ENCODE measurements at regions not wholly inside any gene's neighbourhood (a gene's known extent, or its start where the extent isn't known, plus 50 kb on each side); places are given as distances from the start of the nearest gene placed in this dataset.

DNA sequence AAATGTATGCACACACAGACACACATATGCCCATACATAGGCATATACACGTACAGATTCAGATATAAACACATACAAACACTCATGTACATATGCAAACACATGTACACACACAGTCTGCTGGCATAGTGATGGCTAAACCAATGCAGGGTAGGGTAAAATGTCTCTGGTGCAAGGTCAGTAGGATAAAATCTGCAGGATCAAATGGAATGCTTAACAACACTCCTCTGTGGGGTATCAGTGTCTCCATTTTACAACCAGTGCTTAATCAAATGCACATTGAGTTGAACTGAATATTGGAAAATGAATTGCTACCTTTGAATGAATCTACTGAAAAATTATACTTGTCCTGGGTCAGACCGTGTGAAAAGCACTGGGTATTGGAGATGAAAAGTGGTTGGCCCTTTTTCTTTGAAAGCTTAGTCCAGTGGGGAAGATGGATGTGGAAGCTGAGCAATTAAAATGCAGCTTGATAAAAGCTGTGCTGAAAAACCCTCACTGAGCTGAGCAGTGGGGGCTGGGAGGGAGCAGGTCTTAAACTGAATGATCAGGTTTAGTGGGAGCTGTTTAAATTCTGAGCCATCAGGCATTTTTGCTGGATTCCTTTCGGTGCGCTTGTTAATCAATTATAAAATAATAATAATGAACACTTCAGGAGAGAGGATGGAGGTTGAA, 314.7 kb downstream of the HAPSTR1 start:
- no peak for DNase-seq (ENCODE audit: extremely low read depth, low read depth)
- H3K4me3 ChIP-seq (replicated peaks; ENCODE audit: low read depth, low read length), result no peak overlapping the region
- TF ChIP-seq, protein P1, sequence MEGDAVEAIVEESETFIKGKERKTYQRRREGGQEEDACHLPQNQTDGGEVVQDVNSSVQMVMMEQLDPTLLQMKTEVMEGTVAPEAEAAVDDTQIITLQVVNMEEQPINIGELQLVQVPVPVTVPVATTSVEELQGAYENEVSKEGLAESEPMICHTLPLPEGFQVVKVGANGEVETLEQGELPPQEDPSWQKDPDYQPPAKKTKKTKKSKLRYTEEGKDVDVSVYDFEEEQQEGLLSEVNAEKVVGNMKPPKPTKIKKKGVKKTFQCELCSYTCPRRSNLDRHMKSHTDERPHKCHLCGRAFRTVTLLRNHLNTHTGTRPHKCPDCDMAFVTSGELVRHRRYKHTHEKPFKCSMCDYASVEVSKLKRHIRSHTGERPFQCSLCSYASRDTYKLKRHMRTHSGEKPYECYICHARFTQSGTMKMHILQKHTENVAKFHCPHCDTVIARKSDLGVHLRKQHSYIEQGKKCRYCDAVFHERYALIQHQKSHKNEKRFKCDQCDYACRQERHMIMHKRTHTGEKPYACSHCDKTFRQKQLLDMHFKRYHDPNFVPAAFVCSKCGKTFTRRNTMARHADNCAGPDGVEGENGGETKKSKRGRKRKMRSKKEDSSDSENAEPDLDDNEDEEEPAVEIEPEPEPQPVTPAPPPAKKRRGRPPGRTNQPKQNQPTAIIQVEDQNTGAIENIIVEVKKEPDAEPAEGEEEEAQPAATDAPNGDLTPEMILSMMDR (IDR thresholded peaks at IDR 0.05; ENCODE audit: low read depth, low read length, missing control alignments), result no peak

DNA sequence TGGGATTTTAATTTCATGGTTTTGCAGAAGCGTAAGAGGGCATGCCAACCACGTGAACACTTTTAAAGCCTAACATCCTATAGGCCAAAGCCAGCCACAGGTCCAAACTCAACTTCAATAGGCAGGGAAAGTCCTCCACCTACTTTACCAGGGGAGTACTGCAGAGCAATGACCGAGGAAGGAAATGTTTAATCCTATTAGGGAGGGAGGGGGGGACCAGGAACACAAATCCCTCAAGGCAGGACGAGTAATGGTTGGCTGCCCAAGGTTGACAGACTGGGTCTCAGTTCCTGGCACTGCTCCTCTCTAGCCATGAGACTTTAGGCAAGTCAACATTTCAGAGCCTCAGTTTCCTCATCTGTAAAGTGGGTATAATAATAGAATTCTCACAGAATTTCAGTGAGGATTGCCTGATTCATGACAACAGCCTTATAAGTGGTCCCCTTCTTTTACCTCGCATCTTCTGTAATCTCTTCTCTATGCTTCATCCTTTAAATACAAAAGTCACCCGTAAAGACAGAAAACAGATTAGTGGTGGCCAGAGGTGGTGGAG, 315.8 kb downstream of the HAPSTR1 start:
- TF ChIP-seq, protein P1 (IDR thresholded peaks at IDR 0.05; ENCODE audit: low read depth, low read length, missing control alignments), result no peak
- no peak for DNase-seq (ENCODE audit: extremely low read depth, low read depth)
- no peak overlapping the region for H3K4me3 ChIP-seq (replicated peaks; ENCODE audit: low read depth, low read length)

DNA sequence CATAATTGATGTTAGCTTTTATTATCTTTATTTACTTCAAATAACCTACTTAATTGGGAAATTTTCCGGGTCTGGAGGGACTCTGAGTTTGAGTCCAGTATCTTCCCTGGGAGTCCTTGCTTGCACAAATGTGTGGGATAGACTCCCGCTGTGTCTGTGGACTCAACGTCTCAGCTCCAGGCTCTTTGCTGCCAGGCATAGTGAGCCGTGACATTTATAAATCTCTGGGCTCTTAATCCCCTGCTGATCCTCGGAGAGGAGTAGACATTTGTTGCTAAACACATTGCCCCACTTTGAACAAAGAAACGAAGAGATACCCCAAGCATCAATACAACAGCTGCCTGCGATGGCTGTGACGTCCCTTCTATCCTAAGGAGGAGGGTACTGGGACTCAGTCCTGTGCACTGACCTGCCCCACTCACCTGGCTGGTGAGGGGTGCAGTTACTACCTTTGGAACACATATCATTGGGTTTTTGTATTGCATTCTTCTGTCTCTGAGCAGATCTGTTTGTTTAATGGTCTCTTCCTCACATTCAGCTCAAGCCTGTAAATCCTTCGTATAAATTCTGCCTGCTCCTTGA, 316.9 kb downstream of the HAPSTR1 start:
- no peak for DNase-seq (ENCODE audit: extremely low read depth, low read depth)
- TF ChIP-seq, protein P1 (IDR thresholded peaks at IDR 0.05; ENCODE audit: low read depth, low read length, missing control alignments), result no peak
- no peak overlapping the region for H3K4me3 ChIP-seq (replicated peaks; ENCODE audit: low read depth, low read length)

DNA sequence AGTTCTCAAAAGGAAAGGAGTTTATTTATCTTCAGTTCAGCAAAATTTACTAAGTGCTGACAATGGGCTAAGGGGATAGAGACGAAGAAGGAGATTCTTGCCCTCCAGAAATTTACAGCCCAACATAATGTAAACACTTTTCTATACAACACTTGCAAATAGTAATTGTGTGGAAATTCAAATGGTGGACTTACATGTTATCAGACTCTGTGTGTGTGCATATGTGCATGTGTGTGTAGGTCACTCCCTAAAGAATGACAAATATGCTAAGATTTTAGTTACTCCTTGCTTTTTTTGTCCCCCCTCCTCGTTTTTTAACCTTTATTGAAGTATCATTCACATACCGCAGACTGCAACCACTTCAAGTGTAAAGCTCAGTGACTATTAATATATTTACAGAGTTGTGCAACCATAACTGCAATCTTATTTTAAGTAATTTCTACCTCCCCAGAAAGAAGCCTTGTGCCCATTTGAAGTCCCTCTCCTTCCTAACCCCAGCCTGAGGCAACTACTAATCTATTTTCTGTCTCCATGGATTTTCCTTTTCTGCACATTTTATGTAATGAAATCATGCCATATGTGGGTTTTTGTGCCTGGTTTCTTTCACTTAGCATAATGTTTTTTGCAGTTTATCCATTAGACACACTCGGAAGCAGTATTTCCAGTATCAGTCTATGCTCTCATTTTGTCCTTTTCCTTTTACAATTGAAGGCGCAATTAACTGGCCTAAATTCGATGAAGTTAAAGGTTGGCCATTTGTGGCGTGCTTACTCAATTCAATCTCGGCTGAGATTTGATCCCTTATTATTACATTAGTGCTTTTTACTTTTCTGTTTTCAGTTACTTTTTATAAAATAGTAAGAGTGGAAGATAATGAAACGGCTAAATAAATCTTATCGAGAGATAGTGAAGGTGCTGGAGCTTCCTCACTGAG, 318.4 kb downstream of the HAPSTR1 start:
- DNase-seq (ENCODE audit: extremely low read depth, low read depth), result no peak
- TF ChIP-seq, protein P1 (IDR thresholded peaks at IDR 0.05; ENCODE audit: low read depth, low read length, missing control alignments), result no peak
- H3K4me3 ChIP-seq (replicated peaks; ENCODE audit: low read depth, low read length), result no peak overlapping the region

DNA sequence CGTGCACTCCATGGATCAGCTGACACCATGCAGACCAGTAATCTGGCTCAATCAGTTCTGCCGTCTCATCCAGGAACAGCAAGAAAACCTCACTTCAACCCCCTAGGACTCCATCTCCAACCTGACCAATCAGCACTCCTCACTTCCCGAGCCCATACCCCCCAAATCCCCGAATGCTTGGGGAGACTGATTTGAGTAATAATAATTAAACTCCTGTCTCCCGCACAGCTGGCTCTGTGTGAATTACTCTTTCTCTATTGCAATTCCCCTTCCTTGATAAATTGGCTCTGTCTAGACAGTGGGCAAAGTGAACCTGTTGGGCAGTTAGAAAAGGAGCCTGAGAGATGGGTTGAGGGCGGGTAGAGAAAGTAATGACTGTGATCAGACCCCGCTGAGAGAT, 320.0 kb downstream of the HAPSTR1 start:
- TF ChIP-seq, protein P1 (IDR thresholded peaks at IDR 0.05; ENCODE audit: low read depth, low read length, missing control alignments), result no peak
- DNase-seq (ENCODE audit: extremely low read depth, low read depth), result no peak
- no peak overlapping the region for H3K4me3 ChIP-seq (replicated peaks; ENCODE audit: low read depth, low read length)

DNA sequence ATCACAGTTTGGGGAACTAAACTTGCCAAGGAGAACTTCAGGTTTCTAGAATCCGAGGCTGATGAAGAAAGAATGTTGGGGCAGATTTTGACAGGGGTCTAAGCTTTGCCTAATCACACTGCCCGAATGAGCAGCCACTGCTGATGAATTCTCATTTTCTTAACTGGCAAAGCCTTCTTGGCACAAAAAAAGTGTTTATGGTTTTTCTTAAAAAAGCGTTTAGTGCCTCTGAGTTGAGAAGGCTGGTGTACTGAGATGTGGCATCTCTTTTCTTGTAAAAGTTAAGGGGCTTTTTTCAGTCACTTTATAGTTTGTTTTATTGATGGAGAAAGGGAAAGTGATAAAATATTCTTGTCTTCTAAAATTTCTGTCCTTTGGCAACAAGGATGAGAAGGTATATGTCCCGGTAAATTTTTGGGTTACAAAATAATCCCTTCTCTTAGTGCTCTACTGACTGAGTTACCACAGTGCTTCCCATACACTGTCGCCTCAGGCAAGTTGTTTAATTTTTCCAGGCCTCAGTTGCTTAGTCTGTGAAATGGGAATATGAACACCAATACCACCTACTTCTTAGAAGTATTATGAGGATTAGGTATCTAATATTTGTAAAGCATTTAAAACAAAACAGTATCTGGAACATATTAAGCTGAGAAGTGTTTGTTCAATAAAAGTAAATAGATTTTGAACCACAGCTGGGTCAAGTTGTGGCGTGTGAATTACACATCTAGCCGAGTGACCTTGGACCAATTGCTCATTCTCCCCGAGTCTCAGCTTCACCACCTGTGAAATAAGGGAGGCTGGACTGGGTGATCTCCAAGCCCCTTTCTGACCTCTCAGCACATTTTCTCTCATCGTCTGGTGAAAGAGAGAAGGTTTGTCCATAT, 320.8 kb downstream of the HAPSTR1 start:
- no peak for DNase-seq (ENCODE audit: extremely low read depth, low read depth)
- TF ChIP-seq, protein P1 (IDR thresholded peaks at IDR 0.05; ENCODE audit: low read depth, low read length, missing control alignments), result no peak
- H3K4me3 ChIP-seq (replicated peaks; ENCODE audit: low read depth, low read length), result no peak overlapping the region
